Duodenal mucosa (tissue), 2 donors: ENCODE measurements at regions not wholly inside any gene's neighbourhood (a gene's known extent, or its start where the extent isn't known, plus 50 kb on each side); places are given as distances from the start of the nearest gene placed in this dataset.

ENCODE experiments used
- H3K27ac ChIP-seq: one replicate; pipeline ENCODE4 v1.7.0; 2013; ENCODE audit warnings: low read depth, low read length
- H3K27me3 ChIP-seq, 2 donors: one replicate each; pipeline ENCODE4 v1.7.0; 2013; ENCODE audit warnings: low read length in 2 of 2, control low read depth in 1 of 2; ENCODE audit not compliant: insufficient read depth in 2 of 2, control insufficient read depth in 1 of 2
- H3K36me3 ChIP-seq, 2 donors: one replicate each; pipeline ENCODE4 v1.7.0; 2013; ENCODE audit warnings: low read length in 2 of 2, control low read depth in 1 of 2; ENCODE audit not compliant: insufficient read depth in 2 of 2, control insufficient read depth in 1 of 2
- H3K4me1 ChIP-seq, 2 donors: one replicate each; pipeline ENCODE4 v1.7.0; 2013; ENCODE audit warnings: low read length in 2 of 2, control low read depth in 1 of 2; ENCODE audit not compliant: insufficient read depth in 2 of 2, control insufficient read depth in 1 of 2
- H3K4me3 ChIP-seq, 2 donors: one replicate each; pipeline ENCODE4 v1.7.0; 2013; ENCODE audit warnings: low read length in 2 of 2, low read depth in 1 of 2
- H3K9ac ChIP-seq, 2 donors: one replicate each; pipeline ENCODE4 v1.7.0; 2013; ENCODE audit warnings: low read length in 2 of 2, low read depth in 1 of 2
- H3K9me3 ChIP-seq, 2 donors: one replicate each; pipeline ENCODE4 v1.7.0; 2013; ENCODE audit warnings: low read length in 2 of 2, control low read depth in 1 of 2; ENCODE audit not compliant: control insufficient read depth in 1 of 2

GRCh38 chr9:12874395-12874794 lies 99.6 kb downstream of the LURAP1L start:
- Histone ChIP-seq H3K4me1 (peaks cover 0 to 4% of the 10 kb centered on the region in 2 donors), H3K4me3 (no peak overlapping the region), H3K9me3 (no peaks in the 10 kb centered on the region), H3K9ac (no peak overlapping the region), H3K27ac (no peak overlapping the region), H3K27me3 (no peaks in the 10 kb centered on the region), H3K36me3 (no peaks in the 10 kb centered on the region)

GRCh38 chr9:12875191-12875590 lies 100.4 kb downstream of the LURAP1L start:
- Histone ChIP-seq H3K27ac (no peak overlapping the region), H3K36me3 (no peaks in the 10 kb centered on the region), H3K9me3 (no peaks in the 10 kb centered on the region), H3K9ac (no peak overlapping the region), H3K27me3 (no peaks in the 10 kb centered on the region), H3K4me1 (peaks cover 0 to 8% of the 10 kb centered on the region in 2 donors), H3K4me3 (no peak overlapping the region)

- no peak overlapping the region for H3K9ac ChIP-seq
- H3K36me3 ChIP-seq: no peaks in the 10 kb centered on the region
- H3K9me3 ChIP-seq: no peaks in the 10 kb centered on the region
- no peaks in the 10 kb centered on the region for H3K27me3 ChIP-seq
- peaks cover 0 to 18% of the 10 kb centered on the region in 2 donors for H3K4me1 ChIP-seq
- H3K27ac ChIP-seq: no peak overlapping the region
- H3K4me3 ChIP-seq: no peak overlapping the region
These were observed 102.1 kb downstream of the LURAP1L start for GRCh38 chr9:12876872-12877271.

- Histone ChIP-seq H3K36me3 (no peaks in the 10 kb centered on the region), H3K4me1 (peaks cover 0 to 18% of the 10 kb centered on the region in 2 donors), H3K9ac (no peak overlapping the region), H3K4me3 (no peak overlapping the region), H3K27ac (no peak overlapping the region), H3K27me3 (no peaks in the 10 kb centered on the region), H3K9me3 (no peaks in the 10 kb centered on the region)
These were observed 103.6 kb downstream of the LURAP1L start for GRCh38 chr9:12878351-12878978.

GRCh38 chr9:12879961-12880360 lies 105.1 kb downstream of the LURAP1L start:
- H3K27ac ChIP-seq: no peak overlapping the region
- no peak overlapping the region for H3K4me3 ChIP-seq
- H3K27me3 ChIP-seq: no peaks in the 10 kb centered on the region
- H3K36me3 ChIP-seq: no peaks in the 10 kb centered on the region
- H3K9me3 ChIP-seq: no peaks in the 10 kb centered on the region
- H3K9ac ChIP-seq: no peak overlapping the region
- H3K4me1 ChIP-seq: peaks cover 3 to 18% of the 10 kb centered on the region in 2 donors

- H3K27me3 ChIP-seq: no peaks in the 10 kb centered on the region
- peaks cover 3 to 18% of the 10 kb centered on the region in 2 donors for H3K4me1 ChIP-seq
- H3K27ac ChIP-seq: no peak overlapping the region
- H3K9ac ChIP-seq: no peak overlapping the region
- H3K4me3 ChIP-seq: no peak overlapping the region
- H3K9me3 ChIP-seq: no peaks in the 10 kb centered on the region
- no peaks in the 10 kb centered on the region for H3K36me3 ChIP-seq
These were observed 105.7 kb downstream of the LURAP1L start for GRCh38 chr9:12880406-12881015.

GRCh38 chr9:12882430-12882829 lies 107.6 kb downstream of the LURAP1L start:
- Histone ChIP-seq H3K27me3 (no peaks in the 10 kb centered on the region), H3K9me3 (no peaks in the 10 kb centered on the region), H3K4me3 (no peak overlapping the region), H3K36me3 (no peaks in the 10 kb centered on the region), H3K9ac (no peak overlapping the region), H3K27ac (no peak overlapping the region), H3K4me1 (peaks cover 3 to 18% of the 10 kb centered on the region in 2 donors)

GRCh38 chr9:12884736-12885395 lies 110.0 kb downstream of the LURAP1L start:
- peaks cover 3 to 14% of the 10 kb centered on the region in 2 donors for H3K4me1 ChIP-seq
- no peaks in the 10 kb centered on the region for H3K36me3 ChIP-seq
- H3K9ac ChIP-seq: no peak overlapping the region
- no peak overlapping the region for H3K4me3 ChIP-seq
- no peaks in the 10 kb centered on the region for H3K9me3 ChIP-seq
- H3K27me3 ChIP-seq: no peaks in the 10 kb centered on the region
- H3K27ac ChIP-seq: no peak overlapping the region

- H3K27me3 ChIP-seq: no peaks in the 10 kb centered on the region
These were observed 114.7 kb downstream of the LURAP1L start for GRCh38 chr9:12889402-12890106.

GRCh38 chr9:12891588-12891987 lies 116.8 kb downstream of the LURAP1L start:
- no peak overlapping the region for H3K9ac ChIP-seq
- no peaks in the 10 kb centered on the region for H3K4me1 ChIP-seq
- H3K9me3 ChIP-seq: no peaks in the 10 kb centered on the region
- no peaks in the 10 kb centered on the region for H3K27me3 ChIP-seq
- H3K36me3 ChIP-seq: no peaks in the 10 kb centered on the region
- no peak overlapping the region for H3K27ac ChIP-seq
- no peak overlapping the region for H3K4me3 ChIP-seq

More at GRCh38 chr9:12889402-12890106, 114.7 kb downstream of the LURAP1L start:
- Histone ChIP-seq H3K9ac (no peak overlapping the region), H3K4me1 (peaks cover 0 to 3% of the 10 kb centered on the region in 2 donors), H3K9me3 (no peaks in the 10 kb centered on the region), H3K27ac (no peak overlapping the region), H3K36me3 (no peaks in the 10 kb centered on the region), H3K4me3 (no peak overlapping the region)
